HepG2 (cell line): ENCODE measurements at regions not wholly inside any gene's neighbourhood (a gene's known extent, or its start where the extent isn't known, plus 50 kb on each side); places are given as distances from the start of the nearest gene placed in this dataset.

Experiments
- ATAC-seq: fragments of 200-7000 bp; cut with Tn5 transposase; 3 replicates; pipeline ENCODE4 v1.9.1; 2020; ENCODE audit warnings: mild to moderate bottlenecking, moderate library complexity
- BruUV-seq: library from RNA; stranded (reverse); fragments of 400-500 nt; replicated peaks from 2 replicates; lab custom pipeline; 2021; lab: Mats Ljungman, UMichigan
- CTCF ChIA-PET: fragments of 300-600 bp; formaldehyde crosslinking; extraction: SDS; loops from one replicate; lab custom pipeline; 2021; ENCODE audit warnings: low total read pairs, inconsistent platforms, low intra/inter-chr PET ratio; lab: Yijun Ruan, JAX
- POLR2A ChIA-PET: fragments of 350-600 bp; sonication (Branson Sonifier 250); formaldehyde crosslinking; loops from one replicate; lab custom pipeline; 2020; ENCODE audit warnings: antibody characterized with exemption, inconsistent platforms; lab: Yijun Ruan, JAX
- DNase-seq: peaks from one replicate; pipeline ENCODE4 v3.0.0-alpha.2; 2015; ENCODE audit warnings: low spot score
- FAIRE-seq: peaks from 3 replicates; lab custom pipeline; 2011; peaks lifted over from hg19 to GRCh38; lab: Jason Lieb, UNC
- H2AFZ ChIP-seq: one replicate; pipeline ENCODE4 v1.6.1; 2011; ENCODE audit warnings: low read length, inconsistent platforms
- H3K27ac ChIP-seq: fragments of 300-600 bp; 3 replicates; pipeline ENCODE4 v1.8.0; 2011; ENCODE audit warnings: mixed run types, mild to moderate bottlenecking, mixed read lengths, low read length, inconsistent platforms; ENCODE audit not compliant: insufficient read depth; ENCODE audit errors: extremely low read length
- H3K27me3 ChIP-seq, 2 experiments: fragments of 200-600 bp in 1 of 2; 2 replicates in 1 of 2; 3 replicates in 1 of 2; pipeline versions ENCODE4 v1.6.0 to v1.8.0; 2011; ENCODE audit warnings: low read length in 2 of 2, mild to moderate bottlenecking in 2 of 2, moderate library complexity in 2 of 2, inconsistent platforms in 1 of 2; ENCODE audit not compliant: insufficient read depth in 2 of 2, control insufficient read depth in 1 of 2
- H3K36me3 ChIP-seq, 2 experiments: fragments of 200-600 bp in 1 of 2; replicated peaks in 1 of 2; 2 replicates in 1 of 2; 3 replicates in 1 of 2; pipeline versions ENCODE4 v1.5.1 to v1.8.0; 2011; ENCODE audit warnings: low read length in 2 of 2, inconsistent platforms in 1 of 2; ENCODE audit not compliant: insufficient read depth in 2 of 2, control insufficient read depth in 1 of 2
- H3K4me1 ChIP-seq: 2 replicates; pipeline ENCODE4 v1.5.1; 2012; ENCODE audit warnings: low read length, inconsistent platforms; ENCODE audit not compliant: insufficient read depth
- H3K4me2 ChIP-seq: 2 replicates; pipeline ENCODE4 v1.6.0; 2011; ENCODE audit warnings: low read depth, low read length, inconsistent platforms
- H3K4me3 ChIP-seq, 3 experiments: fragments of 200-600 bp in 1 of 3; sonication (generic), shearing (Covaris generic) in 1 of 3; replicated peaks in 1 of 3; 2 replicates each; pipeline ENCODE4 v1.5.1; 2011 to 2016; ENCODE audit warnings: low read length in 3 of 3, inconsistent platforms in 2 of 3, low read depth in 2 of 3, mild to moderate bottlenecking in 2 of 3, control low read depth in 1 of 3, mixed read lengths in 1 of 3; ENCODE audit not compliant: insufficient read depth in 1 of 3
- H3K79me2 ChIP-seq: one replicate; pipeline ENCODE4 v1.6.1; 2011; ENCODE audit warnings: low read length, inconsistent platforms; ENCODE audit not compliant: insufficient read depth
- H3K9ac ChIP-seq: 2 replicates; pipeline ENCODE4 v1.6.0; 2011; ENCODE audit warnings: mild to moderate bottlenecking, low read depth, low read length, inconsistent platforms; ENCODE audit not compliant: insufficient read depth
- H3K9me3 ChIP-seq: 2 replicates; pipeline ENCODE4 v1.5.1; 2012; ENCODE audit warnings: mild to moderate bottlenecking, low read length
- H4K20me1 ChIP-seq: 2 replicates; pipeline ENCODE4 v1.6.0; 2011; ENCODE audit warnings: inconsistent platforms, mild to moderate bottlenecking, low read length, moderate library complexity; ENCODE audit not compliant: insufficient read depth
- CBFB ChIP-seq: sonication (generic); formaldehyde crosslinking; IDR thresholded peaks from 2 replicates; pipeline ENCODE4 v1.4.0; 2020; ENCODE audit warnings: missing genetic modification reagents
- ELF4 ChIP-seq: sonication (generic); formaldehyde crosslinking; IDR thresholded peaks from 2 replicates; pipeline ENCODE4 v1.5.0; 2020; ENCODE audit warnings: missing genetic modification reagents, mild to moderate bottlenecking, moderate library complexity, borderline replicate concordance
- GMEB2 ChIP-seq: IDR thresholded peaks from 2 replicates; pipeline ENCODE4 v1.6.1; 2016; ENCODE audit warnings: missing biosample characterization, missing genetic modification reagents, low read depth
- KLF12 ChIP-seq: sonication (generic); formaldehyde crosslinking; IDR thresholded peaks from 2 replicates; pipeline ENCODE4 v1.4.0; 2020; ENCODE audit warnings: missing genetic modification reagents, borderline replicate concordance
- NONO ChIP-seq, 2 experiments: fragments of 450-650 bp in 1 of 2; sonication (generic) in 1 of 2; formaldehyde crosslinking in 1 of 2; IDR thresholded peaks in 1 of 2; conservative IDR thresholded peaks in 1 of 2; 2 replicates each; pipeline versions ENCODE4 v1.6.1 to v1.8.0; 2017 to 2022; ENCODE audit warnings: mild to moderate bottlenecking in 1 of 2, missing genetic modification reagents in 1 of 2, moderate library complexity in 1 of 2
- PATZ1 ChIP-seq: sonication (generic); formaldehyde crosslinking; IDR thresholded peaks from 2 replicates; pipeline ENCODE4 v1.4.0; 2020; ENCODE audit warnings: missing genetic modification reagents
- PREB ChIP-seq: sonication (generic); formaldehyde crosslinking; IDR thresholded peaks from 2 replicates; pipeline ENCODE4 v1.4.0; 2020; ENCODE audit warnings: missing genetic modification reagents
- THAP8 ChIP-seq: sonication (generic); formaldehyde crosslinking; IDR thresholded peaks from 2 replicates; pipeline ENCODE4 v1.5.1; 2020; ENCODE audit warnings: missing genetic modification reagents, mild to moderate bottlenecking, borderline replicate concordance
- ZFP82 ChIP-seq: sonication (generic); formaldehyde crosslinking; IDR thresholded peaks from 2 replicates; pipeline ENCODE4 v1.5.1; 2020; ENCODE audit warnings: mild to moderate bottlenecking, missing genetic modification reagents, borderline replicate concordance
- WGBS: methylation state at CpG from one replicate; pipeline ENCODE4 v1.1.6; 2017; ENCODE audit warnings: low lambda C conversion rate; 5-methylcytosine and 5-hydroxymethylcytosine counted together
- in situ Hi-C: cut with HindIII; loops from 2 replicates; pipeline ENCODE4 v1.10.0; 2017; ENCODE audit warnings: low pct_unique_long_range_greater_than_20kb; ENCODE audit not compliant: extremely low pct_ligation_motif_present
- intact Hi-C: fragments of 100-400 bp; cut with micrococcal nuclease; formaldehyde crosslinking; loops from one replicate; pipeline ENCODE4 v1.10.0; 2022; ENCODE audit not compliant: unreplicated experiment

GRCh38 chr21:16983420-16983819, 529.4 kb upstream of the CXADR start:
- ChIA-PET CTCF (no interaction called here), POLR2A (no interaction called here)
- DNase-seq, result no peak
- in situ Hi-C loops (no loop called here), intact Hi-C loops (no loop called here)
- H3K4me1 ChIP-seq, result no peaks in the 10 kb centered on the region
- no TSS peak for BruUV-seq
- no peaks in the 10 kb centered on the region for H3K9me3 ChIP-seq
- no peak for TF ChIP-seq ZFP82
- TF ChIP-seq THAP8 (CRISPR knock-in tag), result no peak
- H3K9ac ChIP-seq, result no peak overlapping the region
- H3K27me3 ChIP-seq, result no peaks in the 10 kb centered on the region
- H2AFZ ChIP-seq, result no peak overlapping the region
- no peak overlapping the region for H3K4me3 ChIP-seq
- H3K36me3 ChIP-seq, result no peaks in the 10 kb centered on the region
- no peaks in the 10 kb centered on the region for H3K79me2 ChIP-seq
- no peak overlapping the region for H3K4me2 ChIP-seq
- H4K20me1 ChIP-seq, result no peaks in the 10 kb centered on the region
- no peak for ATAC-seq
- FAIRE-seq, result no peak
- H3K27ac ChIP-seq, result no peak overlapping the region

GRCh38 chr21:16992448-16992847, 520.4 kb upstream of the CXADR start:
- in situ Hi-C loops (no loop called here), intact Hi-C loops (no loop called here)
- Histone ChIP-seq H3K79me2 (no peaks in the 10 kb centered on the region), H3K4me2 (no peak overlapping the region), H3K9ac (no peak overlapping the region), H3K36me3 (no peaks in the 10 kb centered on the region), H3K9me3 (no peaks in the 10 kb centered on the region), H3K4me3 (no peak overlapping the region), H3K27me3 (no peaks in the 10 kb centered on the region; a peak in 1 of 5 replicates), H3K27ac (no peak overlapping the region), H3K4me1 (no peaks in the 10 kb centered on the region), H2AFZ (no peak overlapping the region), H4K20me1 (no peaks in the 10 kb centered on the region)
- FAIRE-seq, result no peak
- ATAC-seq, result no peak
- BruUV-seq, result no TSS peak
- POLR2A ChIA-PET, result no interaction called here
- DNase-seq, result peak; percentile 7
- CTCF ChIA-PET, result no interaction called here
- 0% methylated on average over 3 of the region's 3 CpGs for WGBS
- TF ChIP-seq CBFB (CRISPR knock-in tag) (no peak), ELF4 (no peak), GMEB2 (no peak), PREB (no peak), PATZ1 (CRISPR knock-in tag) (no peak), KLF12 (no peak), NONO (IDR thresholded peaks at IDR 0.05) (no peak), NONO (CRISPR knock-in tag; conservative IDR thresholded peaks at IDR 0.05) (no peak)
